HEK293T (cell line): ENCODE measurements at regions not wholly inside any gene's neighbourhood (a gene's known extent, or its start where the extent isn't known, plus 50 kb on each side); places are given as distances from the start of the nearest gene placed in this dataset.

ENCODE experiments used
- CTCF ChIA-PET: fragments of 350-600 bp; formaldehyde crosslinking; extraction: SDS; loops from one replicate; lab custom pipeline; 2021; ENCODE audit warnings: antibody characterized with exemption, inconsistent platforms; lab: Yijun Ruan, JAX
- POLR2A ChIA-PET: fragments of 350-600 bp; formaldehyde crosslinking; extraction: SDS; loops from one replicate; lab custom pipeline; 2020; ENCODE audit warnings: antibody characterized with exemption, inconsistent platforms; lab: Yijun Ruan, JAX
- DNase-seq: peaks from one replicate; pipeline ENCODE4 v3.0.0; 2012; ENCODE audit warnings: mixed read lengths; ENCODE audit errors: extremely low spot score
- ARNT ChIP-seq: fragments of 450-650 bp; IDR thresholded peaks from 2 replicates; pipeline ENCODE4 v1.6.1; 2017; ENCODE audit warnings: mild to moderate bottlenecking
- BHLHE40 ChIP-seq: fragments of 450-650 bp; IDR thresholded peaks from 2 replicates; pipeline ENCODE4 v1.6.1; 2016; ENCODE audit warnings: mild to moderate bottlenecking, moderate library complexity, borderline replicate concordance
- CTBP1 ChIP-seq: fragments of 450-650 bp; IDR thresholded peaks from 2 replicates; pipeline ENCODE4 v1.6.1; 2016; ENCODE audit warnings: borderline replicate concordance
- ELF4 ChIP-seq: fragments of 450-650 bp; IDR thresholded peaks from 2 replicates; pipeline ENCODE4 v1.6.1; 2017; ENCODE audit warnings: antibody characterized with exemption
- FOXA1 ChIP-seq: fragments of 450-650 bp; IDR thresholded peaks from 2 replicates; pipeline ENCODE4 v1.6.1; 2016; ENCODE audit warnings: mild to moderate bottlenecking
- FOXK2 ChIP-seq: fragments of 450-650 bp; IDR thresholded peaks from 2 replicates; pipeline ENCODE4 v1.6.1; 2016; ENCODE audit warnings: mild to moderate bottlenecking
- FOXM1 ChIP-seq: fragments of 450-650 bp; IDR thresholded peaks from 2 replicates; pipeline ENCODE4 v1.6.1; 2017; ENCODE audit warnings: mild to moderate bottlenecking, borderline replicate concordance
- HDGF ChIP-seq: fragments of 450-650 bp; IDR thresholded peaks from 2 replicates; pipeline ENCODE4 v1.6.1; 2017; ENCODE audit warnings: antibody characterized with exemption, borderline replicate concordance
- L3MBTL2 ChIP-seq: fragments of 450-650 bp; conservative IDR thresholded peaks from 2 replicates; pipeline ENCODE4 v1.6.1; 2016; ENCODE audit warnings: mild to moderate bottlenecking
- LEF1 ChIP-seq: fragments of 450-650 bp; IDR thresholded peaks from 2 replicates; pipeline ENCODE4 v1.6.1; 2017; ENCODE audit warnings: mild to moderate bottlenecking, borderline replicate concordance
- NFRKB ChIP-seq: fragments of 450-650 bp; IDR thresholded peaks from 2 replicates; pipeline ENCODE4 v1.6.1; 2016; ENCODE audit warnings: mild to moderate bottlenecking, moderate library complexity
- PKNOX1 ChIP-seq: fragments of 450-650 bp; IDR thresholded peaks from 2 replicates; pipeline ENCODE4 v1.6.1; 2016
- SP1 ChIP-seq: fragments of 450-650 bp; IDR thresholded peaks from 2 replicates; pipeline ENCODE4 v1.6.1; 2017
- SUZ12 ChIP-seq: fragments of 450-650 bp; IDR thresholded peaks from 2 replicates; pipeline ENCODE4 v1.6.1; 2016; ENCODE audit warnings: mild to moderate bottlenecking
- TARDBP ChIP-seq: fragments of 450-650 bp; IDR thresholded peaks from 2 replicates; pipeline ENCODE4 v1.6.1; 2016
- ZNF384 ChIP-seq: fragments of 450-650 bp; IDR thresholded peaks from 2 replicates; pipeline ENCODE4 v1.6.1; 2016

- CTCF ChIA-PET: no interaction called here
- no peak for TF ChIP-seq L3MBTL2
- TF ChIP-seq SP1: no peak
- TF ChIP-seq FOXK2: no peak
- no peak for TF ChIP-seq NFRKB
- TF ChIP-seq FOXM1: no peak
- no peak for TF ChIP-seq BHLHE40
- TF ChIP-seq HDGF: no peak
- no peak for TF ChIP-seq FOXA1
- no peak for TF ChIP-seq SUZ12
- DNase-seq: no peak
- POLR2A ChIA-PET: no interaction called here
Observed at GRCh38 chr2:194619366-194619765, 1037.7 kb upstream of the SLC39A10 start.

- ChIA-PET POLR2A (no interaction called here), CTCF (no interaction called here)
- no peak for DNase-seq
- TF ChIP-seq PKNOX1: no peak
- no peak for TF ChIP-seq FOXA1
- TF ChIP-seq TARDBP: no peak
Observed at GRCh38 chr2:194618432-194618831, 1038.6 kb upstream of the SLC39A10 start.

GRCh38 chr2:194616334-194616733 is 1040.7 kb upstream of the SLC39A10 start:
- POLR2A ChIA-PET: no interaction called here
- CTCF ChIA-PET: no interaction called here
- no peak for DNase-seq
- TF ChIP-seq LEF1 (no peak), ELF4 (no peak), ZNF384 (no peak), SP1 (no peak), NFRKB (no peak), HDGF (no peak), L3MBTL2 (no peak), SUZ12 (no peak), ARNT (no peak), CTBP1 (no peak), BHLHE40 (no peak), FOXK2 (no peak), PKNOX1 (no peak), FOXM1 (no peak), TARDBP (no peak), FOXA1 (no peak)

GRCh38 chr2:194610297-194610696 is 1046.7 kb upstream of the SLC39A10 start:
- TF ChIP-seq FOXK2 (no peak), ELF4 (no peak), LEF1 (no peak), L3MBTL2 (no peak), NFRKB (no peak), FOXM1 (no peak), PKNOX1 (no peak), FOXA1 (no peak), HDGF (no peak), SUZ12 (no peak)
- CTCF ChIA-PET: no interaction called here
- DNase-seq: no peak
- POLR2A ChIA-PET: no interaction called here

- no peak for DNase-seq
- ChIA-PET POLR2A (no interaction called here), CTCF (no interaction called here)
- TF ChIP-seq LEF1 (no peak), CTBP1 (no peak), FOXK2 (no peak), ARNT (no peak), FOXM1 (no peak)
Observed at GRCh38 chr2:194603429-194603828, 1053.6 kb upstream of the SLC39A10 start.

- CTCF ChIA-PET: no interaction called here
- TF ChIP-seq ZNF384 (no peak), L3MBTL2 (no peak), ARNT (no peak), HDGF (no peak), FOXA1 (no peak), TARDBP (no peak), BHLHE40 (no peak), NFRKB (no peak), PKNOX1 (no peak), ELF4 (no peak), FOXM1 (no peak), LEF1 (no peak), SP1 (no peak), CTBP1 (no peak), FOXK2 (no peak), SUZ12 (no peak)
- POLR2A ChIA-PET: no interaction called here
- no peak for DNase-seq
Observed at GRCh38 chr2:194602750-194603149, 1054.3 kb upstream of the SLC39A10 start.
